WTC11 (cell line): ENCODE measurements at regions not wholly inside any gene's neighbourhood (a gene's known extent, or its start where the extent isn't known, plus 50 kb on each side); places are given as distances from the start of the nearest gene placed in this dataset.

Source experiments
- ATF3 ChIP-seq: sonication (generic); formaldehyde crosslinking; conservative IDR thresholded peaks from 2 replicates; pipeline ENCODE4 v1.8.1; 2022; ENCODE audit warnings: mild to moderate bottlenecking, missing genetic modification reagents
- ATF6 ChIP-seq: sonication (generic); formaldehyde crosslinking; IDR thresholded peaks from 2 replicates; pipeline ENCODE4 v1.8.1; 2023; ENCODE audit warnings: mild to moderate bottlenecking, missing genetic modification reagents
- SMAD3 ChIP-seq: sonication (generic); formaldehyde crosslinking; IDR thresholded peaks from 2 replicates; pipeline ENCODE4 v1.8.0; 2022; ENCODE audit warnings: missing genetic modification reagents, mild to moderate bottlenecking, borderline replicate concordance
- ZBTB21 ChIP-seq: sonication (generic); formaldehyde crosslinking; IDR thresholded peaks from 2 replicates; pipeline ENCODE4 v1.8.1; 2023; ENCODE audit warnings: mild to moderate bottlenecking, missing genetic modification reagents, borderline replicate concordance
- ZNF232 ChIP-seq: sonication (generic); formaldehyde crosslinking; IDR thresholded peaks from 2 replicates; pipeline ENCODE4 v1.8.0; 2022; ENCODE audit warnings: mild to moderate bottlenecking, missing genetic modification reagents
- ZNF263 ChIP-seq: sonication (generic); formaldehyde crosslinking; IDR thresholded peaks from 2 replicates; pipeline ENCODE4 v1.8.1; 2022; ENCODE audit warnings: low read depth, mild to moderate bottlenecking, moderate library complexity, missing genetic modification reagents
- TF ChIP-seq, protein P1 (sequence below): fragments of 200-600 bp; IDR thresholded peaks from 2 replicates; pipeline ENCODE4 v1.8.0; 2022; ENCODE audit warnings: antibody characterized with exemption
- TF ChIP-seq, protein P2 (sequence below): sonication (generic); formaldehyde crosslinking; IDR thresholded peaks from 2 replicates; pipeline ENCODE4 v1.8.1; 2023; ENCODE audit warnings: mild to moderate bottlenecking, moderate library complexity, missing genetic modification reagents
- TF ChIP-seq, protein P3 (sequence below): fragments of 250-450 bp; sonication (Bioruptor Pico); IDR thresholded peaks from 2 replicates; pipeline ENCODE4 v1.8.0; 2021; ENCODE audit warnings: mild to moderate bottlenecking
- TF ChIP-seq, protein P4 (sequence below): sonication (generic); formaldehyde crosslinking; IDR thresholded peaks from 2 replicates; pipeline ENCODE4 v1.8.1; 2022; ENCODE audit warnings: missing genetic modification reagents, borderline replicate concordance

- TF ChIP-seq ATF6 (CRISPR knock-in tag) = no peak
- TF ChIP-seq, protein P1, sequence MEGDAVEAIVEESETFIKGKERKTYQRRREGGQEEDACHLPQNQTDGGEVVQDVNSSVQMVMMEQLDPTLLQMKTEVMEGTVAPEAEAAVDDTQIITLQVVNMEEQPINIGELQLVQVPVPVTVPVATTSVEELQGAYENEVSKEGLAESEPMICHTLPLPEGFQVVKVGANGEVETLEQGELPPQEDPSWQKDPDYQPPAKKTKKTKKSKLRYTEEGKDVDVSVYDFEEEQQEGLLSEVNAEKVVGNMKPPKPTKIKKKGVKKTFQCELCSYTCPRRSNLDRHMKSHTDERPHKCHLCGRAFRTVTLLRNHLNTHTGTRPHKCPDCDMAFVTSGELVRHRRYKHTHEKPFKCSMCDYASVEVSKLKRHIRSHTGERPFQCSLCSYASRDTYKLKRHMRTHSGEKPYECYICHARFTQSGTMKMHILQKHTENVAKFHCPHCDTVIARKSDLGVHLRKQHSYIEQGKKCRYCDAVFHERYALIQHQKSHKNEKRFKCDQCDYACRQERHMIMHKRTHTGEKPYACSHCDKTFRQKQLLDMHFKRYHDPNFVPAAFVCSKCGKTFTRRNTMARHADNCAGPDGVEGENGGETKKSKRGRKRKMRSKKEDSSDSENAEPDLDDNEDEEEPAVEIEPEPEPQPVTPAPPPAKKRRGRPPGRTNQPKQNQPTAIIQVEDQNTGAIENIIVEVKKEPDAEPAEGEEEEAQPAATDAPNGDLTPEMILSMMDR = no peak
- TF ChIP-seq, protein P2, sequence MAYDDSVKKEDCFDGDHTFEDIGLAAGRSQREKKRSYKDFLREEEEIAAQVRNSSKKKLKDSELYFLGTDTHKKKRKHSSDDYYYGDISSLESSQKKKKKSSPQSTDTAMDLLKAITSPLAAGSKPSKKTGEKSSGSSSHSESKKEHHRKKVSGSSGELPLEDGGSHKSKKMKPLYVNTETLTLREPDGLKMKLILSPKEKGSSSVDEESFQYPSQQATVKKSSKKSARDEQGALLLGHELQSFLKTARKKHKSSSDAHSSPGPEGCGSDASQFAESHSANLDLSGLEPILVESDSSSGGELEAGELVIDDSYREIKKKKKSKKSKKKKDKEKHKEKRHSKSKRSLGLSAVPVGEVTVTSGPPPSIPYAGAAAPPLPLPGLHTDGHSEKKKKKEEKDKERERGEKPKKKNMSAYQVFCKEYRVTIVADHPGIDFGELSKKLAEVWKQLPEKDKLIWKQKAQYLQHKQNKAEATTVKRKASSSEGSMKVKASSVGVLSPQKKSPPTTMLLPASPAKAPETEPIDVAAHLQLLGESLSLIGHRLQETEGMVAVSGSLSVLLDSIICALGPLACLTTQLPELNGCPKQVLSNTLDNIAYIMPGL (CRISPR knock-in tag) = no peak
- no peak for TF ChIP-seq ZNF232 (CRISPR knock-in tag)
- TF ChIP-seq ZNF263 (CRISPR knock-in tag) = no peak
- TF ChIP-seq ATF3 (CRISPR knock-in tag) = no peak
- TF ChIP-seq ZBTB21 (CRISPR knock-in tag) = no peak
- no peak for TF ChIP-seq SMAD3
- TF ChIP-seq, protein P3, sequence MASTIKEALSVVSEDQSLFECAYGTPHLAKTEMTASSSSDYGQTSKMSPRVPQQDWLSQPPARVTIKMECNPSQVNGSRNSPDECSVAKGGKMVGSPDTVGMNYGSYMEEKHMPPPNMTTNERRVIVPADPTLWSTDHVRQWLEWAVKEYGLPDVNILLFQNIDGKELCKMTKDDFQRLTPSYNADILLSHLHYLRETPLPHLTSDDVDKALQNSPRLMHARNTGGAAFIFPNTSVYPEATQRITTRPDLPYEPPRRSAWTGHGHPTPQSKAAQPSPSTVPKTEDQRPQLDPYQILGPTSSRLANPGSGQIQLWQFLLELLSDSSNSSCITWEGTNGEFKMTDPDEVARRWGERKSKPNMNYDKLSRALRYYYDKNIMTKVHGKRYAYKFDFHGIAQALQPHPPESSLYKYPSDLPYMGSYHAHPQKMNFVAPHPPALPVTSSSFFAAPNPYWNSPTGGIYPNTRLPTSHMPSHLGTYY (CRISPR knock-in tag) = no peak
- TF ChIP-seq, protein P4, sequence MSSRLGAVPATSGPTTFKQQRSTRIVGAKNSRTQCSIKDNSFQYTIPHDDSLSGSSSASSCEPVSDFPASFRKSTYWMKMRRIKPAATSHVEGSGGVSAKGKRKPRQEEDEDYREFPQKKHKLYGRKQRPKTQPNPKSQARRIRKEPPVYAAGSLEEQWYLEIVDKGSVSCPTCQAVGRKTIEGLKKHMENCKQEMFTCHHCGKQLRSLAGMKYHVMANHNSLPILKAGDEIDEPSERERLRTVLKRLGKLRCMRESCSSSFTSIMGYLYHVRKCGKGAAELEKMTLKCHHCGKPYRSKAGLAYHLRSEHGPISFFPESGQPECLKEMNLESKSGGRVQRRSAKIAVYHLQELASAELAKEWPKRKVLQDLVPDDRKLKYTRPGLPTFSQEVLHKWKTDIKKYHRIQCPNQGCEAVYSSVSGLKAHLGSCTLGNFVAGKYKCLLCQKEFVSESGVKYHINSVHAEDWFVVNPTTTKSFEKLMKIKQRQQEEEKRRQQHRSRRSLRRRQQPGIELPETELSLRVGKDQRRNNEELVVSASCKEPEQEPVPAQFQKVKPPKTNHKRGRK (CRISPR knock-in tag) = no peak
These were observed 64.3 kb upstream of the ZC3H12A start for GRCh38 chr1:37410105-37410504.
